ENCODE measurements at regions not wholly inside any gene's neighbourhood (a gene's known extent, or its start where the extent isn't known, plus 50 kb on each side); places are given as distances from the start of the nearest gene placed in this dataset.

- no peaks in the 10 kb centered on the region for H3K4me1 Mint-ChIP-seq
- DNase-seq (no peak), ATAC-seq (no peak)
- no peaks in the 10 kb centered on the region for H3K36me3 Mint-ChIP-seq (ENCODE audit: low read depth)
- H3K27ac Mint-ChIP-seq, result no peak overlapping the region
- H3K27me3 Mint-ChIP-seq, result peaks cover 11% of the 10 kb centered on the region
- no peak overlapping the region for H3K4me3 Mint-ChIP-seq
- H3K9me3 Mint-ChIP-seq, result no peaks in the 10 kb centered on the region
Measured at GRCh38 chr7:4631380-4632179, 50.5 kb upstream of the FOXK1 start.

All from activated naive CD8-positive, alpha-beta T cell treated with anti-CD3 and anti-CD28 coated beads, Interleukin-2, amount 50 U/mL, for 24 hours (primary cell).